NCI-H226 (cell line): ENCODE measurements at regions not wholly inside any gene's neighbourhood (a gene's known extent, or its start where the extent isn't known, plus 50 kb on each side); places are given as distances from the start of the nearest gene placed in this dataset.

Experiments used
- DNase-seq: peaks from one replicate; pipeline ENCODE4 v3.0.0-alpha.2; 2015

DNA sequence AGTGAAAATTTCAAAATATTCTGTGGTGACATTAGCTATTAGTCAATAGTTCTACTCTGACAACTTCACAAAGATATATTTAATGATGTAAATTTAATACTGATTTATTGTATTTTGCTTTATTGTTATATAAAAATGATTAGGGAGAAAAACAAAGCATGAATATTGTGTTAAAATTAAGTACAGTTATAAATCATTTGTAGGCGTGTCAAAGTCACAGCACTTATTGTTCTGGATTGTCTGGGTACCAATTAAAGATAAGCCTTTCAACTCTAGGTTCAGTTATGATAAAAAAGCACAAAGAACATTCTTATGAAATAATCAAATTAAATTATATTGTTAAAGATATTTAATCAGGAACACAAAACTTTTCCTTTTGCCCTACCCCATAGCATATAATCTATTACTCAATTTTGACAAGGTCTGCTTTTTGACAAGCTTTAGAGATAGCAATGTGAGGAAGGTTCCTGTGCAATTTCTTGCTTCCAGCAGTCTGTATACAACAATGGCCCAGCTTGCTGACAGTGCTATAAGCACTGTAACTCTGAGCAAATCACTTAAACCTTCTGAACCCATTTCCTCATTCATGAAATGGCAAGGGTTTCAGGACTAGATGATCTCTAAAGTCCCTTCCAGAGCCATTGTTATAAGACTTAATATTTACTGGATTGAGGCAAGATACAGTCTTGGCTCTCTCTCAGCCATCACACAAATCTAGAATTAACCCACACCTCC is 910.3 kb upstream of the LCORL start:
- no peak for DNase-seq

DNA sequence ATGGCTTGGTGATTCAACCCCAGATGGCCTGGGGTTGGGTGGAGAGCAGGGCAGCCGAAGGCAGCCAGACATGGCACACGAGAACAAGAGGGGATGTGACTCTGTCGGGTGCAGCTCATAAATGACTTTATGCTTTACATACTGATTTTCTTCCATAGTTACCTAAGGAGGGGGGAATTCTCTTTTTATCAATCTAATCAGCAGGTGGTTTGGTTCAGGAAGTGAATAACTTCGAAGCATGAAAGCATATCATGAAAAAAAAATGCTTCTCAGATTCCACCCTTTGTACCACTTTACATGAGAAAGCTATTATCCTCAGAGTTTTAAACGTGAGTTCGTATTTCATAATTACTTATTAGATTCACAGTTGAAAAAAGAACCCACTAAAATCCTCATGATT is 908.9 kb upstream of the LCORL start:
- DNase-seq: no peak

DNA sequence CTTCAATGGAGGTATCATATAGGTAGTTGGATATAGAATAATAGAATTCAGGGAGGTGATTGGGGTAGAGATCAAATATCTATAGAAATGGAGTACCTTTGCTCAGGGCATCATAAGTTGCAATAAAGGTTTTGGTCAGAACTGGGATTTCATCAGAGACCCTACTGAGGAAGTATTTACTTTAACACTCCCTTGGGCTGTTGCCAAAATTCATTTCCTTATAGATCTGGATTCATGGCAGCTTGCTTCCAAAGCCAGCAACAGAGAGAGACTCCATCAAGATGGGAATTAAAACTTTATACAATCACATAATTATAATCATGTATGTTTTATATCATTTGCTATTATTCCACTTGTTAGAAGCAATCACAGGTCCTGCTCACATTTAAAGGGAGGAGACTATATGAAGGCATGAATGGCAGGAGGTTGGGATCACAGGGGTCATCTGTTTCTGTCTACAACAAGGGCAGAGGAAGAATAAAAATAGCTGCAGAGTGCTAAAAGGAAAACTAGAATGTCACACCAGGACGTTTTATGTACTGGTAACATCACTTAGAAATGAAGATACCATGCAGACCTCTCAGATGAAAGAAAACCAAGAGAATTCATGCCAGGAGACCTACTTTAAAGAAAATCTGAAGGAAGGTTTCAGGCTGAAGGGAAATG is 902.1 kb upstream of the LCORL start:
- DNase-seq: no peak

DNA sequence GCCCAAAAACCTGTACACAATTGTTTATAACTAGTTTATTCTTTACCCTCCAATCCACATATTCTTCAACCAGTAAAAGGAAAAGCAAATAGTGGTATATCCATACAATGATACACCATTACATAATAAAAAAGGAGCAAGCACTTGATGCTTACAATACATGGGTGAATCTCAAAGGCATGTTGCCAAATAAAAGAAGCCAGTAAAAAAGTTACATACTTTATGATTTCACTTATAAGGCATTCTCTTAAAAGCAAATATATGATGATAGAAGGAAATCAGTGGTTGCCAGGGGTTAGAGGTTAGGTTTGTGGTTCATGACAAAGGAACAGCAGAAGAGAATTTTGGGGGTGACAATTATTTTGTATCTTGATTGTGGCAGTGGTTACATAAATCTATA is 896.1 kb upstream of the LCORL start:
- DNase-seq: no peak

DNA sequence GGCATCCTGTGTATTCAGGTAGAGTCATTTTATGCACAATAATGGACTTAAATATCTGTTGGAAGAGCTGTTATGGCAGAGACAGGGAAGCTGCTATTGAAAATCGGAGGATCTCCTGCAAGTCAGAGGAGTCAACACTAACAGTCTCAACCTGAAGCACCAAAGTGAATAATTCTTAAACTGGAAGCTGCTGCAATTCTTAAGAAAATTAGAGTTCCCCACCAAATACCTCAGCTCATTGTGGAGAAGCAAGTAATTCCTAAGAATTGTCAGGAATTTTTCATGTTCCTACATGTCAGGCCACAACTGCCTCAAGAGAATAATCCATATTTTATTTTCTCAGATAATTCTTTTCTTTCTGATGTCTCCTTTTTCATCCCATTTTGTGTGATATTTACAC is 892.6 kb upstream of the LCORL start:
- DNase-seq: no peak

DNA sequence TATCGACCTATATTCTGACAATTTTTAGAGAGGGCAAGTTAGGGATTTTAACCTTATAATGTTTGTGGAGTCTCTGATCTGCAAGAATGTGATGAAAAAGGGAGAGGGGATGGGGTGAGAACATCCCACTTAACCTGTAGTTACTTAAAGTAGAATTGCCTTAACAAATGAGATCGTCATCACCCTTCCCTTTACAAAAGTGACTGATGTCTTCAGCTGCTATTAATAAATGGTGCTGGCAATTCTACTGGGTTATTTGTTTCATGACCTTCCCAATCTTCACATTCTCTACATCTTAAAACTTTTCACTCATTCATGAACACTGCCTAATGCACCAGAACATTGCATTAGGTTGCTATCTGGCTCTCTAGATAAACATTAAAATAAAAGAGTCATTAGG is 873.4 kb upstream of the LCORL start:
- no peak for DNase-seq

DNA sequence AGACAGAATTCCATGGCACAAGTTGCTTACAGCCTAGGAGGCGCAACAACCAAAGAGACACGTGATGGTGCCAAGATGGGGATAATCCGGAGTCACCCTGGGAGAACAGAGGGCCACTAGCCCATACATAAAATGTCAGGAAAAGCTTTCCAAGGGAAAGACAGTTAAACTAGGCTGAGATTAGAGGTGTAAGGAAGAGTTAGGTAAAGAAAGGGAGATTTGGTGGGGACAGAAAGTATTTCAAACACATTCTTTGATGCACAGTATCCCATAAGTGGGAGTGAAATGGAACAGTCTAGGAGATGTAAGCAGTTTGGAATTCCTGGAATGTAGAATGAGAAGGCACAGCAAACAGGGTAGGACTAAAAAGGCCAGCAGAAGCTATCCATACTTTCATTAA is 860.9 kb upstream of the LCORL start:
- no peak for DNase-seq

DNA sequence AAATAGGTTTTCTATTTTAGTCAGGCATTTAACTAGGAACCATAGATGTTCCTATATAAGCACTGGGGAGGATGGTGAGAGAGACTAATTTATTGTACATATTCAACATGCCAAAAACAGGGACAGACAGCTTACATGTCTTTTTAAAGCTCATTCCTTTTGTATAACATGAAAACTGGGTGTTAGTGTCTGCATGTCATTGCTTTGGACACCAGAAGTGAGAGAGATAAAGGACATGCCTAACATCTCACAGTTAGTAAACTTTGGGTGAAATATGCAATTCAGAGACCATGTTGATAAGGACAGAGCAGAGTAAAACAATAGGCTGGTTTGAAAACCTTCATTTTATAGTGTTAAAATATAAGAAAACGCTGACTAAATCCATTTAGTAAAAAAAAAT is 860.0 kb upstream of the LCORL start:
- DNase-seq: no peak

DNA sequence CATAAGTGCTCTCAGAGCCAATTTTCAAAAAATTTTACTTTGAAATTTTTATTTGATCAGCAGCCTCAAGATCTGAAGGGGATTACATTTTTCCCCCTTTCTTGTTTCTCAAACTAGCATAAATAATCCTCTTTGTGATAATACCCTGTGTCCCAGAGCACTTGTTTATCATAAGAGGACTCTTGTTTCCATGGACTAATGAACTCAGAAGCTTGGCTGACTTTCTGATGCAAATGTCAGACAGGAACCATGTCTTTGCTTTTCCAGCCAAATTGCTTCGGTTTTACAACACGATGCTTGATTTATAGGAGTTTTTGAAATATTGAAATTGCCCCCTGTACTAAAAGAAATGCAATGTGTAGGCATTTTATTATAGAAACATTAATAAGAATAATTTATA is 859.3 kb upstream of the LCORL start:
- DNase-seq: no peak

DNA sequence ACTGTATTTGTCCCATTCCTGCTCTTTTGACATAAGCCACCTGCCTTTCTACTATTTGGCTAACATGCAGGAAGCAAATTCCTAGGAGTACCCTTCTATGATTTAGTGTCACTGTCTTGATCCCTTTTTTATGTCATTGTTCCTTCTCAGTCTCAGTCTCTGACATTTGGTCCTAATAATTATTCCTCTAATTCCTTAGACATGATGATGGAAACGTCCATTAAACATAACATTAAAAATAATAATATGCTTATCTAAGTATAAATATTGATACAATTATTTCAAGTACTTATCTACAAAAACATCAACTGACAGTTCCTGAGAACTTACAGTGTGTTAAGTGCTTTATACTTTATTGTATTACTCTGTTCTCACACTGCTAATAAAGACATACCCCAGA is 857.0 kb upstream of the LCORL start:
- DNase-seq: no peak

DNA sequence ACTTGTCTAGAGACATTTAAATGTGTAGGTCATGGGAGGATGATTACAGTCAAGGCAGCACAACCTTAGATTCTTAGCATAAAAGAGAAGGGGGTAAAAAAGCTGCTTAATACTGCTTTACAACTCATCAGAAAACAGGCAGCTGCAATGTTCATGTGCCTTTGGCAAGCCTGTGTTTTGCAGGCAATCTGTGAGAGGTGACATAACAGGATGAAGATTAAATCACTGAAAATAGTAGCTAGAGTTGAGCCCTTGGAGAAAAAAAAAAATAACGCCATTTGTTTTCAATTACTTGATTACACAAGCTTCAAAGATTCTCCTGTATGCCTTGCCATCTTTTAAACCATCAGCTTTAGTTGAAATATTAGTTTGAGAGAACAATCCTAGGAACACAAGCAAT is 847.6 kb upstream of the LCORL start:
- DNase-seq: no peak

DNA sequence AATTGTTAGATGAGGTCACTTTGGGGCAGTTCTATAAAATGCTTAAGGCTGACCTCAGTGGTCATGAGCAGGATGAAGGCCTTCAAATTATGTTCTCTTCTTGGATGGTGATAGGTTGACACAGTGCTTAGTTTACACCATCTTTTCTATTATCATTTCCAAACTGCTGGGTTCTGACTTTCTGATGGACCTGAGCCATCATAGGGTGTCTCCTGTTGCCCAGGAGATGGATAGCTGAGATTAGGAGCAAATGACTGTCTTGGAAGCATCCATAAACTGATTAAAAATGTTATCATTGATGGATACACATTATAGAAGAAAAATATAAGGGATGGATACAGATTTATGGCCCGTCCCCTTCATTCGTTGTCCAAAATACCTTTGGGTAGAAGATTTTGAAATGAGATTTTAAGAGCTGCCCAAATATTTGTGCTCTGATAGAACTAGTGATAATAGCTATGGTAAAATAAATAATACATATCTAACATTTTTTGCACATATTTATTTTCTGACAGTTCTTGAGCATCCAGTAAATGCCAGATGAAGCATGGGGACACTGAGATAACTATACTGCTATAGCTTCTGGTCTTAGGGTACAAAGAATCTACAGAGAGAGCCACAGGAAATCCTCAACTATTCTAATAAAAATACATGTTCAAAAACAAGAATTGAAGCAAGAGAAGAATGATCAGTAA is 839.4 kb upstream of the LCORL start:
- DNase-seq: no peak

DNA sequence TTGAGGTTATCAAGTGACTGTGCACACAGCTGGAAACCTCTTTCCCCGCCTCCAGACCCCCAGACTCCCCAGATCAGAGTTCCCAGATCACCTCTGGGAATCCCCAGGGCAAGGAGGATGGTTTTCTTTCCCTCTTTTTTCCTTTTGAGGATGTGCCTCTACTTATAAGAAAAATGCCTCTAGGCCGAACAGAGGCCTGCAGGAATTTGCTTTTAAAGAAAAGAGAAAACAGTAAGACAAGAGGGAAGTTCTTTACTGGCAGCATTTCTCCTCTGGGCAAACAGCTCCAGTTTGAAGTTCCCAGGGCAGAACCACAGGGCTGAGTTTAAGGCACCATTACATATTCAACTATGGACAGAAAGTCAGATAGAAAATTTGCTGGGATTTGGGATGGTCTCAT is 837.9 kb upstream of the LCORL start:
- no peak for DNase-seq

DNA sequence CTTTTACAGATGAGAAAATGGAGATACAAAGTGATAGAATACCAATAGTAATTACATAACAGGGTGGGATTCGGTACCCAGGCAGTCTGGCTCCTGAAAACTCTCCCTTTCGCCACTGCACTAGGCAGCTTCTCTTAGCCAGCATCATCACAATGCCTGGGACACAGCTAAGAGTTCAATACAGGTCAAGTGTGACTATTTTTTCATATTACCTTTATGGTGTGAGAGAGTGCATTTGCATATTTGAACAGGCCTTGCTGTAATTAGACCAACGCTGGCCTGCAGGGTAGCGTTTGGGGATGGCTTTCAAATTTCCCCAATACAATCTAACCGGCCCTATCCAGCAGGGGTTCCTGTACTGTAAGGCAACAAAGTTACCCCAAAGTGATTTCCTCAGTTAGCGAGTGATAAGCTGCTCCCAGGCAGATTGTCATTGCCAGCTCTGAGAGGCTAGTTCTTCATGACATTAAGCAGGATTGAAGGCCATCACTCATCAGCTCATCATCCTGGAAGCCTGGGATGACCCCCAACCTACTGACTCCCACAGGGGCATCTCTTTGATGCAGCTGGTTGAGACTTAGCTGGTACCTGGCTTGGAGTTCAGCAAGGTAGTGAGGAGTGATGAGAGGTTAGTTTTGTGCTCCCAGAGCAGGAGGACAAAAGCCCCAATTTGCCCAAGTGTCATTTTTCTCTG is 836.8 kb upstream of the LCORL start:
- DNase-seq: no peak

DNA sequence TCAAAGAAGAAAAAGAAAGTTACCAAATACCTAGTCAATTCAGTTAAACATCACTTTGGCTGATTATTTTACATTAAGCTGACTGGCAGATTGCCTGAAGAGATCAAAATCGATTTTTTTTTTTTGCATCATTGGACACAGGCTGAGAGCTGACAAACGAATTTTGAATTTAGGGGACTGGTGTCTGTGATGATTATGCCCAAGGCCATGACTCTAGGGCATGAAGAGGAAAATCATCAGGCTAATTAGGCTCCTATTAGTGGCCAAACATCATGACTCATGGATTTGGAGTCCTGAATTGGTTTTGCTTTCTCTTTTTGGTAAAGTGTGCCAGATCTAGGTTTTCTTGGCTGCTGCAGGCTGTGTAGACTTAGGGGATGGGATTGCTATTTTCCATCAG is 829.3 kb upstream of the LCORL start:
- DNase-seq: no peak

DNA sequence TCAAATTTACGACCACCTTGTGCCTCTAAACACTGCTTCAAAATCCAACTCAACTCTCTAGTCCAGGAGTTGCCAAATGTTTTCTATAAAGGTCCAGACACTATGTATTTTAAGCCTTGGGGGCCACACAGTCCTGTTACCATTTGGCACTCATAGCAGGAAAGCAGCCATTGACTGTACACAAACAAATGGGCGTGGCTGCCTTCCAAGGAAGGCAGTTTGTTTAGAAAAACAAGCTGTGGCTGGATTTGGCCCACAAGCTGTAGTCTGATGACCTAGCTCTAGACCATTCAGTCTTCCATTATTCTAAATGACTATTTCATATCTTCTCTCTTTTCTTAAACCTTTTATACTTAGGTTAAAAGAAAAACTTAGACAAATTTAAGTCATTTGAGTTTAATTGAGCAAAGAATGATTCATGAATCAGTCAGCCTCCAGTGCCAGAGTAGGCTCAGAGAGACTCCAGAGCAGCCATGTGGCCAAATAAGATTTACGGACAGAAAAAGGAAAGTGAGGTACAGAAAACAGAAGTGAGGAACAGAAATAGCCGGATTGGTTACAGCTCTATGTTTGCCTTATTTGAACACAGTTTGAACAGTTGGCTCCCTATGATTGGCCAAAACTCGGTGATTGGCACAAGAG is 825.8 kb upstream of the LCORL start:
- no peak for DNase-seq

DNA sequence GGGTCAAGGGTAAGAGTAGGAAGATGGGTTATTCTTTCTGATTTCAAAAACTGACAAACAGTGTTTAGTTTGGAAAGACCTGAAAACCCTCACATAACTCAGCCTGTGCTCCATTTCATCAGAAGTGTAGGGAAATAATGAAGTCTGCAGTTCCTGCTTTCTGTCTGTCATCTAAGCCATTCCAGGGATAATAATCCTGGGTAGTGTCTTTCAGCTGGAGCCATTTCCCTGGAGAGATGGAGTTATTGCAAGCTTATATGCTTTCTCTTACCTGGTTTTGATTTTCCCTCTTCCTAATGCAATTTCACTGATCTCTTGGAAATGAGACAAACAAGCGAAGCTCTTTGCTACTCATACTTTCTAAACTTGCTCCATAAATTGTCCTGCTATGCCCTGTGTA is 824.8 kb upstream of the LCORL start:
- DNase-seq: no peak

DNA sequence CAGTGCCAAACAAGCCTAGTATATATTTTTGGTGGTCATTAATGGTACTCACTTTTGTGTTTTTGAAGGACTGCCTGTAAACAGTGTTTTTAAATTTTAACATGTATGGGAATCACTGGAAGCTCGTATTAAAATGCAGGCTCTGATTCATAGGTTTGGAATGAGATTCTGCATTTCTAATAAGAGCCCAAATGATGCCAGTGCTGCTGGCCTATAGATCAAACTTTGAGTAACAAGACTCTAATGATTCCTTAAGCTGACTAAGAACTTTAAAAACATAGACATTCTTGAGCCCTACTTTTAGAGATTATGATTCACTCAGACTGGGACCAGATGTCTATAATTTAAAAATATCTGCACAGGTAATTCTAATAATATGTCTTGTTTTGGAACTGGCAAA is 823.2 kb upstream of the LCORL start:
- DNase-seq: no peak

DNA sequence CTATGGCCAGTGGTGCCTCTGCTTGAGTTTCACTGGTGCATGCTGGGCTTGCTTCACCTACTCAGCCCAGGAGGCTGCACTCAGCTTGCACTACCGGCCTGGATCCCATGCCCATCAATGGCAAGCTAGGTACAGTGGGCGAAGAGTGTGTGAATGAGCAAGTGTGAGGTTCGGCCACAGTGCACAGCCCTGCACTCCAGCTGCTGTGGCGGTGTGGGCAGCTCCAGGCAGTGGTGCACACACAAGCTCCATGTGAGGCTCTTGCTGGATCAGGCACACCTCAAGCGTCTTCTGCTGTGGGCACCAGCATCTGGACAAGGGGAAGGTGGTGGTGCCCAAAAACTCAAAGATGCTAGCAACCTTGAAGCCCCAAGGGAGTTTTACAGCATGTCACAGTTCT is 820.9 kb upstream of the LCORL start:
- no peak for DNase-seq

DNA sequence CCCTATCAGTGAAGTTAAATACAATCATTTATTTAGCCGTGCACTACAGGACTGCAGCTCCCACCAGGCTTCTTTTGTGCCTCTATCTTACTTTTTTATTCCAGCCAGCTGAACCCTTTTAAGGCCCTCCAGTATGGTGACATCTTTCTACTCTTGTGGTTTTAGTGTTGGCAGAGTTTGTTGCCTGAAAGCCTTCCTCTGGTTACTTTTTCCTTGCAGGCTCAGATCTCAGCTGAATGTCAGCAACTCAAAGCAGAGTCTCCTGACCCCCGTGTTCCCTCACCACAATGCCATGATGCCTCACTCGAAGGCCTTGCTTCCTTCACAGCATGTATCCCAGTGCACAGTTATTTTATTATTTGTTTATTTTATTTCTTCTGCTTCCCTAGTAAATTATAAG is 818.9 kb upstream of the LCORL start:
- no peak for DNase-seq

DNA sequence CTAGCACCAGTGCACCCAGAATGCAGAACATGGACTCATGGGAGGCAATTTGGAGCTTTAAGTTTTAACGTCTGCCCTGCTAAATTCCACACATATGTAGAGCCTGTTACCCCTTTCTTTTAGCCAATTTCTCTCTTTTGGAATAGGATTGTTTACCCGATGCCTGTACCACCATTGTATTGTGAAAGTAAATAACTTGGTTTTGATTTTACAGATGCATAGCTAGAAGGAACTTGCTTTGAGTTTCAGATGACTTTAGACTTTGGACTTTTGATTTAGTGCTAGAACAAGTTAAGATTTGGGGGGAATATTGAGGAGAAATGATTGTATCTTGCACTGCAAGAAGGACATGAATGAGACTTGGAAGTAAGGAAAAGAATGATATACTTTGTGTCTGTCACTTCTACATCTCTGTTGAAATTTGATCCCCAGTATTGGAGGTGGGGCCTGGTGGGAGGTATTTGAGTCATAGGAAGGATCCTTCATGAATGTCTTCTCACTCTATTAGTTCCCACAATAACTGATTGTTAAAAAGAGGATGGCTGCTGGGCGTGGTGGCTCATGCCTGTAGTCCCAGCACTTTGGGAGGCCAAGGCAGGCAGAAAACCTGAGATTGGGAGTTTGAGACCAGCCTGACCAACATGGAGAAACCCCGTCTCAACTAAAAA is 794.8 kb upstream of the LCORL start:
- DNase-seq: no peak

DNA sequence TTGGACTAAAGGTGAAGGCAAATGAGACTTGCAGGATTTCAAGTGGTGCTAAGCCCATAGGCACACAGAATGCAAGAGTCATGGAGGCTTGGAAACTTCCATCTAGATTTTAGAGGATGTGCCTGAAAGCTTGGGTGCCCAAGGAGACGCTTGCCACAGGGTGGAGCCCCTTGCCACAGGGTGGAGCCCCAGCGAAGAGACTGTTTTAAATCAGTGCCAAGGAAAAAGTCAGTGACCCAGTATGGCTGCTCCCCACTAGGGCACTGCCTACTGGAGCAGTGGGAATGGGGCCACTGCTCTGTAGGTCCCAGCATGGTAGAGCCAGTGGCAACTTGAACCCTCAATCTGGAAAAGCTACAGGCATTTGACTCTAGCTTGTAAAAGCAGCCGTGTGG is 794.2 kb upstream of the LCORL start:
- DNase-seq: no peak
